Right lobe of liver (tissue), 4 donors: ENCODE measurements at regions not wholly inside any gene's neighbourhood (a gene's known extent, or its start where the extent isn't known, plus 50 kb on each side); places are given as distances from the start of the nearest gene placed in this dataset.

Source experiments
- CTCF ChIP-seq, 4 donors: fragments of 200-600 bp in 3 of 4; fragments of 450-650 bp in 1 of 4; IDR thresholded peaks; one replicate each; pipeline versions ENCODE4 v1.5.1 to v1.8.0; 2016 to 2022; ENCODE audit warnings: antibody characterized with exemption in 4 of 4, mild to moderate bottlenecking in 2 of 4
- POLR2A ChIP-seq: fragments of 450-650 bp; IDR thresholded peaks from one replicate; pipeline ENCODE4 v1.6.1; 2017; ENCODE audit warnings: antibody characterized with exemption, mild to moderate bottlenecking
- donor health status: DM: no; HTN: no; CAD: no.
- donor health status: DM: no; HTN: no; CAD: no.
- donor health status: DM: no; HTN: yes; CAD: no.

DNA sequence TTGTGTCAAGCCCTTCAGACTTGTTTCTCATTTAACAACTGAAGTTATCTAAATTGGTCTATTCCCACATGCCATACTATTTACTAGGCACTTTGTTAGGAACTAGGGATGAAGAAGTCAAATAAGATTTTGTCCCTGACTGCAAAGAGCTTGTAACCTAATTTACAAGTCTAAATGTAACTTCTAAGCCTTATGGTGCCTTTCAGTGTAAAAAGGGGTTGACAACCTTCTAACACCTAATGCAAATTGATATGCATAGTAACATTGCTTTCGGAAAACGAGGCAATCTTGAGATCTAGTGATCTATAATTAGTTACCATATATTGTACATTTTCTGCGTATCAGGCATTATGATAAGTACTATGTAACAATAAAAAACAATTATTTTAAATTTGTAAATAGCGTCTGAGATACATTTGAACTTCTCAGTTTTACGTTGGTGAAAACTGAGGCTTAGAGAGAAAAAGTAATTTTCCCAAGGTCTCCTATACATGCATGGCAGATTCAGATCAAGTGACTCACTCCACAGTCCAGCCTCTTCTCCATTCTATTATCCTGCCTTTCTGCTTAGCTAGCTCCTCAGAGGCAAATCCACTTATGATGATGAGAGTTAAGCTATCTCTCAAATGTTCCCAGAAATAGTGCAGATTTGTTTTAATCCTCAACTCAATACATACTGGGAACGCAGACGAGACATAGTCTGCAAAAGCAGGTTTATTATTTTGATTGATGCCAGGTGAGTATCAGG lies 764.9 kb upstream of the SLITRK5 start:
- TF ChIP-seq CTCF (IDR thresholded peaks at IDR 0.05) (no peak), POLR2A (no peak)
